MM.1S (cell line): ENCODE measurements at regions not wholly inside any gene's neighbourhood (a gene's known extent, or its start where the extent isn't known, plus 50 kb on each side); places are given as distances from the start of the nearest gene placed in this dataset.
A peak's percentile ranks its signal among the peaks of the same experiment; 100 is the strongest.

ENCODE experiments used
- DNase-seq: peaks from one replicate; pipeline ENCODE4 v3.0.0-alpha.2; 2015
- H2AFZ ChIP-seq: fragments of 300-600 bp; sonication (generic); 2 replicates; pipeline ENCODE4 v1.6.0; 2016; ENCODE audit warnings: antibody characterized with exemption, low read length
- H3F3A ChIP-seq: fragments of 300-600 bp; sonication (generic); 2 replicates; pipeline ENCODE4 v1.6.1; 2016; ENCODE audit warnings: mild to moderate bottlenecking, antibody characterized with exemption, low read length, moderate library complexity, mixed read lengths; ENCODE audit not compliant: insufficient read depth
- H3K27ac ChIP-seq: fragments of 300-600 bp; sonication (generic); 2 replicates; pipeline ENCODE4 v1.5.1; 2016; ENCODE audit warnings: mild to moderate bottlenecking, low read length
- H3K27me3 ChIP-seq: fragments of 300-600 bp; sonication (generic); replicated peaks from 2 replicates; pipeline ENCODE4 v1.6.0; 2016; ENCODE audit warnings: low read length; ENCODE audit not compliant: insufficient read depth
- H3K36me3 ChIP-seq: fragments of 300-600 bp; sonication (generic); replicated peaks from 2 replicates; pipeline ENCODE4 v1.6.1; 2016; ENCODE audit warnings: mild to moderate bottlenecking, low read length, mixed read lengths; ENCODE audit not compliant: insufficient read depth
- H3K4me1 ChIP-seq: fragments of 300-600 bp; sonication (generic); 2 replicates; pipeline ENCODE4 v1.6.1; 2016; ENCODE audit warnings: low read length, mixed read lengths
- H3K4me2 ChIP-seq: fragments of 300-600 bp; sonication (generic); 2 replicates; pipeline ENCODE4 v1.6.0; 2016; ENCODE audit warnings: low read depth, low read length
- H3K4me3 ChIP-seq: fragments of 300-600 bp; sonication (generic); 2 replicates; pipeline ENCODE4 v1.5.1; 2016; ENCODE audit warnings: low read length, mixed read lengths
- H3K79me2 ChIP-seq: fragments of 300-600 bp; sonication (generic); 2 replicates; pipeline ENCODE4 v1.6.1; 2016; ENCODE audit warnings: mixed run types, low read length, mixed read lengths
- H3K9ac ChIP-seq: fragments of 300-600 bp; sonication (generic); 2 replicates; pipeline ENCODE4 v1.6.1; 2016; ENCODE audit warnings: low read length, mixed read lengths
- H3K9me2 ChIP-seq: fragments of 300-600 bp; sonication (generic); replicated peaks from 2 replicates; pipeline ENCODE4 v1.6.1; 2016; ENCODE audit warnings: mild to moderate bottlenecking, low read length, mixed read lengths; ENCODE audit not compliant: insufficient read depth
- H3K9me3 ChIP-seq: fragments of 300-600 bp; sonication (generic); replicated peaks from 2 replicates; pipeline ENCODE4 v1.6.1; 2016; ENCODE audit warnings: mild to moderate bottlenecking, low read length, mixed read lengths; ENCODE audit not compliant: insufficient read depth
- H4K20me1 ChIP-seq: fragments of 300-600 bp; sonication (generic); 2 replicates; pipeline ENCODE4 v1.6.1; 2016; ENCODE audit warnings: mild to moderate bottlenecking, low read length, moderate library complexity, mixed read lengths; ENCODE audit not compliant: insufficient read depth
- EZH2 ChIP-seq: fragments of 300-600 bp; sonication (generic); optimal IDR thresholded peaks from 2 replicates; pipeline ENCODE3; 2017; ENCODE audit warnings: low read depth, mild to moderate bottlenecking, antibody characterized with exemption, low read length, mixed read lengths
- EZH2phosphoT487 ChIP-seq: fragments of 300-600 bp; sonication (generic); IDR thresholded peaks from 2 replicates; pipeline ENCODE4 v1.6.1; 2018; ENCODE audit warnings: antibody characterized with exemption, low read length
- TF ChIP-seq, protein P1 (sequence below): fragments of 300-600 bp; sonication (generic); IDR thresholded peaks from 2 replicates; pipeline ENCODE4 v1.5.1; 2016; ENCODE audit warnings: antibody characterized with exemption, low read length, mixed read lengths

DNA sequence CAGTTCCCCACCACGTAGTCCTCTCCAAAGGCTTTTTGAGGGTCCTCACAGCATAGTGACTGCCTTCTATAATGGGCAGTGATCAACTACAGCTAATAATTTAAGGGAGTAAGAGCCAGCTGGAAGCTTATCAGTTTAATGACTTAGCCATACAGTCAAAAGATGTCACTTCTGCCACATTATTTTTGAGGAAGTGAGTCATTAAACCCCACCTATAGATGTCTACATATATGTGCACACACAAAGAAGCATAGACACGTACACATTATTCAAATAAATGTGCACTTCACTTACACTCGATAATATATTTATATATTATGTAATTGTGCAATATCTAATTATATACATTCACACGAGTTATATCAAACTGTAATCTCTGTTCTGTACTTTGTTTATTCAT, 1704.7 kb downstream of the KCNT2 start:
- no peaks in the 10 kb centered on the region for H3K79me2 ChIP-seq
- H3K4me3 ChIP-seq = no peak overlapping the region
- no peaks in the 10 kb centered on the region for H3K36me3 ChIP-seq
- no peak overlapping the region for H2AFZ ChIP-seq
- H3K4me1 ChIP-seq = no peaks in the 10 kb centered on the region
- no peak overlapping the region for H3K4me2 ChIP-seq
- TF ChIP-seq EZH2phosphoT487 (no peak), EZH2 (no peak)
- TF ChIP-seq, protein P1, sequence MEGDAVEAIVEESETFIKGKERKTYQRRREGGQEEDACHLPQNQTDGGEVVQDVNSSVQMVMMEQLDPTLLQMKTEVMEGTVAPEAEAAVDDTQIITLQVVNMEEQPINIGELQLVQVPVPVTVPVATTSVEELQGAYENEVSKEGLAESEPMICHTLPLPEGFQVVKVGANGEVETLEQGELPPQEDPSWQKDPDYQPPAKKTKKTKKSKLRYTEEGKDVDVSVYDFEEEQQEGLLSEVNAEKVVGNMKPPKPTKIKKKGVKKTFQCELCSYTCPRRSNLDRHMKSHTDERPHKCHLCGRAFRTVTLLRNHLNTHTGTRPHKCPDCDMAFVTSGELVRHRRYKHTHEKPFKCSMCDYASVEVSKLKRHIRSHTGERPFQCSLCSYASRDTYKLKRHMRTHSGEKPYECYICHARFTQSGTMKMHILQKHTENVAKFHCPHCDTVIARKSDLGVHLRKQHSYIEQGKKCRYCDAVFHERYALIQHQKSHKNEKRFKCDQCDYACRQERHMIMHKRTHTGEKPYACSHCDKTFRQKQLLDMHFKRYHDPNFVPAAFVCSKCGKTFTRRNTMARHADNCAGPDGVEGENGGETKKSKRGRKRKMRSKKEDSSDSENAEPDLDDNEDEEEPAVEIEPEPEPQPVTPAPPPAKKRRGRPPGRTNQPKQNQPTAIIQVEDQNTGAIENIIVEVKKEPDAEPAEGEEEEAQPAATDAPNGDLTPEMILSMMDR = no peak
- no peaks in the 10 kb centered on the region for H4K20me1 ChIP-seq
- no peaks in the 10 kb centered on the region for H3F3A ChIP-seq
- H3K27ac ChIP-seq = no peak overlapping the region
- H3K9ac ChIP-seq = no peak overlapping the region
- no peaks in the 10 kb centered on the region for H3K27me3 ChIP-seq
- no peak for DNase-seq
- no peaks in the 10 kb centered on the region for H3K9me3 ChIP-seq
- no peaks in the 10 kb centered on the region for H3K9me2 ChIP-seq

DNA sequence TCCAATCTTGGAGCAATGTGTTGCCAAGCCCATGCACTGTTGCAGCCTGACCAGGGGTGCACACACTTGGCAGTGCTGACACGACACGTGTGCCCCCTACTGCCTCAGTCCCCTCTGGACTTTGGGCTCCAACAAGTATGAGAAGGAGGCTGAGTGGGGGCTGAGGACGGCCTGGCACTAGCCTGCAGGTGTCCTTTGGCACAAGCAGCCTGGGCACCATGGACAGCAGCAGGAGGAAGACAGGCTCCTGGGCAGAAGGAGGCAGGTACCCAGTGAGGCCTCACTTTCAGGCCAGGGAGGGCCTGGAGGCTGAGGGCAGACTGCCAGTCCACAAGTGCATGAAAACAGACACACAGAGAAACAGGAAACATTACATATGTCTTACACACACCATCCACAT, 1702.9 kb upstream of the B3GALT2 start:
- H3K4me3 ChIP-seq = no peak overlapping the region
- no peaks in the 10 kb centered on the region for H3K36me3 ChIP-seq
- no peaks in the 10 kb centered on the region for H3K79me2 ChIP-seq
- no peaks in the 10 kb centered on the region for H3K27me3 ChIP-seq
- no peaks in the 10 kb centered on the region for H3F3A ChIP-seq
- no peak overlapping the region for H3K27ac ChIP-seq
- no peak overlapping the region for H3K9ac ChIP-seq
- H3K9me2 ChIP-seq = no peaks in the 10 kb centered on the region
- peak; percentile 21 for DNase-seq
- H3K4me2 ChIP-seq = no peak overlapping the region
- no peaks in the 10 kb centered on the region for H4K20me1 ChIP-seq
- TF ChIP-seq EZH2 = no peak
- TF ChIP-seq, protein P1 = no peak
- TF ChIP-seq EZH2phosphoT487 = no peak
- no peak overlapping the region for H2AFZ ChIP-seq
- no peaks in the 10 kb centered on the region for H3K9me3 ChIP-seq
- no peaks in the 10 kb centered on the region for H3K4me1 ChIP-seq

DNA sequence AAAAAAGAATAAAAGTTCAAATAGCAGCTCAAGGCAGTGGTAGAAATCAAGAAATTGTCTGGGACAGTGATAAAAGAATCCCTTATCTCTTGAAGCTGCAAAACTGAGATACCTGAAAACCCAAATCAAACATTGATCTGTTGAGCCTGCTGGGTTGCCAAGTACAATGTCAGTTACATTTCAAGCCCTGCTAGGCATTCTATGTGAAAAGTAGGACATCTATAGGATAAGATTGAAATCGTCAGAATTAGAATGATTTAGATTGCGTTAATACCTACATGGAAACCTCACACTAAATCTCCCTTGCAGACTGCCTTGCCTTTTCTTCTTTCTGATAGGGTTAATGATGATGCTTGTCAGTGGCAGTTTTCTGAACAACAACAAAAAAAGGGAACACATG, 1684.4 kb upstream of the B3GALT2 start:
- Histone ChIP-seq H3K4me2 (no peak overlapping the region), H3K4me3 (no peak overlapping the region), H3K27ac (no peak overlapping the region), H3F3A (no peaks in the 10 kb centered on the region), H3K9me3 (no peaks in the 10 kb centered on the region), H3K9ac (no peak overlapping the region), H3K79me2 (no peaks in the 10 kb centered on the region), H3K9me2 (no peaks in the 10 kb centered on the region), H3K36me3 (no peaks in the 10 kb centered on the region), H2AFZ (no peak overlapping the region), H3K4me1 (no peaks in the 10 kb centered on the region; the same call in 1 of the 2 replicates), H3K27me3 (no peaks in the 10 kb centered on the region), H4K20me1 (no peaks in the 10 kb centered on the region)
- TF ChIP-seq, protein P1 = peak; percentile 15; the same call in 1 of the 2 replicates
- no peak for TF ChIP-seq EZH2phosphoT487
- DNase-seq = no peak
